ENCODE measurements at regions not wholly inside any gene's neighbourhood (a gene's known extent, or its start where the extent isn't known, plus 50 kb on each side); places are given as distances from the start of the nearest gene placed in this dataset.

GRCh38 chr9:108331596-108331995 is 524.2 kb downstream of the ACTL7B start:
- Histone ChIP-seq H3K36me3 (no peaks in the 10 kb centered on the region), H3K27me3 (no peaks in the 10 kb centered on the region), H3K4me3 (no peak overlapping the region), H3K9me3 (peaks cover 0 to 21% (median 14%) of the 10 kb centered on the region in 4 donors), H3K27ac (replicated peaks in 1 of 4) (no peak overlapping the region), H3K4me1 (no peaks in the 10 kb centered on the region)
- no peak for TF ChIP-seq CTCF (IDR thresholded peaks at IDR 0.05)
- TF ChIP-seq POLR2A (IDR thresholded peaks at IDR 0.05; ENCODE audit: low read depth): no peak
- no peak for TF ChIP-seq EP300 (IDR thresholded peaks at IDR 0.05)
- TF ChIP-seq POLR2AphosphoS5 (IDR thresholded peaks at IDR 0.05): no peak
- 79% methylated on average over 2 of the region's 2 CpGs for WGBS
- DNase-seq (ENCODE audit: extremely low spot score): no peak
- intact Hi-C loops (cut with DNase I): no loop called here

- 83% methylated on average over 1 of the region's 1 CpG for WGBS
- Histone ChIP-seq H3K4me3 (no peak overlapping the region), H3K27me3 (no peaks in the 10 kb centered on the region), H3K9me3 (peaks cover 0 to 29% (median 14%) of the 10 kb centered on the region in 4 donors), H3K36me3 (no peaks in the 10 kb centered on the region), H3K4me1 (no peaks in the 10 kb centered on the region), H3K27ac (replicated peaks in 1 of 4) (no peak overlapping the region)
- DNase-seq (ENCODE audit: extremely low spot score): no peak
- TF ChIP-seq POLR2AphosphoS5 (IDR thresholded peaks at IDR 0.05) (no peak), POLR2A (IDR thresholded peaks at IDR 0.05; ENCODE audit: low read depth) (no peak), EP300 (IDR thresholded peaks at IDR 0.05) (no peak), CTCF (IDR thresholded peaks at IDR 0.05) (no peak)
- intact Hi-C loops (cut with DNase I): no loop called here
Observed at GRCh38 chr9:108325406-108325805, 530.4 kb downstream of the ACTL7B start.

GRCh38 chr9:108323615-108324014 is 532.2 kb downstream of the ACTL7B start:
- H3K27me3 ChIP-seq: no peaks in the 10 kb centered on the region
- 96% methylated on average over 3 of the region's 3 CpGs for whole genome bisulfite sequencing
- no peaks in the 10 kb centered on the region for H3K4me1 ChIP-seq
- H3K9me3 ChIP-seq: peaks cover 0 to 28% (median 13%) of the 10 kb centered on the region in 4 donors
- no peak for TF ChIP-seq CTCF (IDR thresholded peaks at IDR 0.05)
- no peak for TF ChIP-seq EP300 (IDR thresholded peaks at IDR 0.05)
- no peak for TF ChIP-seq POLR2A (IDR thresholded peaks at IDR 0.05; ENCODE audit: low read depth)
- TF ChIP-seq POLR2AphosphoS5 (IDR thresholded peaks at IDR 0.05): no peak
- H3K27ac ChIP-seq (replicated peaks in 1 of 4): no peak overlapping the region
- intact Hi-C loops (cut with DNase I): no loop called here
- no peak overlapping the region for H3K4me3 ChIP-seq
- no peaks in the 10 kb centered on the region for H3K36me3 ChIP-seq
- no peak for DNase-seq (ENCODE audit: extremely low spot score)

GRCh38 chr9:108322326-108323098 is 533.3 kb downstream of the ACTL7B start:
- no peak for DNase-seq (ENCODE audit: extremely low spot score)
- no peak overlapping the region for H3K4me3 ChIP-seq
- TF ChIP-seq POLR2A (IDR thresholded peaks at IDR 0.05; ENCODE audit: low read depth) (no peak), CTCF (IDR thresholded peaks at IDR 0.05) (no peak), POLR2AphosphoS5 (IDR thresholded peaks at IDR 0.05) (no peak), EP300 (IDR thresholded peaks at IDR 0.05) (no peak)
- no peaks in the 10 kb centered on the region for H3K27me3 ChIP-seq
- no peaks in the 10 kb centered on the region for H3K36me3 ChIP-seq
- no peak overlapping the region for H3K27ac ChIP-seq (replicated peaks in 1 of 4)
- 63% methylated on average over 1 of the region's 1 CpG for WGBS
- intact Hi-C loops (cut with DNase I): no loop called here
- peaks cover 0 to 17% (median 3%) of the 10 kb centered on the region in 4 donors for H3K9me3 ChIP-seq
- H3K4me1 ChIP-seq: no peaks in the 10 kb centered on the region

- no peak for DNase-seq (ENCODE audit: extremely low spot score)
- intact Hi-C loops (cut with DNase I): no loop called here
- TF ChIP-seq POLR2AphosphoS5 (IDR thresholded peaks at IDR 0.05): no peak
- TF ChIP-seq CTCF (IDR thresholded peaks at IDR 0.05): no peak
- TF ChIP-seq POLR2A (IDR thresholded peaks at IDR 0.05; ENCODE audit: low read depth): no peak
- no peak for TF ChIP-seq EP300 (IDR thresholded peaks at IDR 0.05)
- H3K4me1 ChIP-seq: no peaks in the 10 kb centered on the region
- H3K4me3 ChIP-seq: no peak overlapping the region
- H3K27me3 ChIP-seq: no peaks in the 10 kb centered on the region
- no peaks in the 10 kb centered on the region for H3K9me3 ChIP-seq
- H3K36me3 ChIP-seq: no peaks in the 10 kb centered on the region
- H3K27ac ChIP-seq (replicated peaks in 1 of 4): no peak overlapping the region
Observed at GRCh38 chr9:108316630-108317029, 539.2 kb downstream of the ACTL7B start.
